ENCODE measurements at regions not wholly inside any gene's neighbourhood (a gene's known extent, or its start where the extent isn't known, plus 50 kb on each side); places are given as distances from the start of the nearest gene placed in this dataset.

- H3K27ac Mint-ChIP-seq, result no peak overlapping the region
- Histone ChIP-seq H4K20me1 (ENCODE audit: low read depth) (no peaks in the 10 kb centered on the region), H3K36me3 (no peaks in the 10 kb centered on the region), H3K9me3 (ENCODE audit: low read depth) (no peaks in the 10 kb centered on the region), H3F3A (ENCODE audit: low read depth) (no peaks in the 10 kb centered on the region), H3K4me1 (no peaks in the 10 kb centered on the region), H2AFZ (replicated peaks) (no peak overlapping the region), H3K27me3 (no peaks in the 10 kb centered on the region), H3K4me2 (no peak overlapping the region), H3K9ac (no peak overlapping the region), H3K79me2 (ENCODE audit: low read depth) (no peaks in the 10 kb centered on the region), H3K4me3 (no peak overlapping the region), H3K27ac (no peak overlapping the region)
- H3K9me3 Mint-ChIP-seq, result no peaks in the 10 kb centered on the region
- H3K4me3 Mint-ChIP-seq, result no peak overlapping the region
- H3K27me3 Mint-ChIP-seq (ENCODE audit: insufficient read depth, low read depth), result peaks cover 2% of the 10 kb centered on the region
- H3K36me3 Mint-ChIP-seq, result no peaks in the 10 kb centered on the region
- peaks cover 5% of the 10 kb centered on the region for H3K4me1 Mint-ChIP-seq
- TF ChIP-seq CTCF (IDR thresholded peaks at IDR 0.05), result no peak
- TF ChIP-seq EZH2phosphoT487 (IDR thresholded peaks at IDR 0.05), result no peak
- no peak for TF ChIP-seq EZH2 (IDR thresholded peaks at IDR 0.05)
- DNase-seq (ENCODE audit: low spot score), result no peak
Observed at GRCh38 chr12:43118881-43119280, 433.1 kb downstream of the ADAMTS20 start.

GRCh38 chr12:43118234-43118633, 433.8 kb downstream of the ADAMTS20 start:
- Histone ChIP-seq H3K36me3 (no peaks in the 10 kb centered on the region), H3K9ac (no peak overlapping the region), H3K79me2 (ENCODE audit: low read depth) (no peaks in the 10 kb centered on the region), H4K20me1 (ENCODE audit: low read depth) (no peaks in the 10 kb centered on the region), H2AFZ (replicated peaks) (no peak overlapping the region), H3K4me2 (no peak overlapping the region), H3K4me1 (no peaks in the 10 kb centered on the region), H3K27me3 (no peaks in the 10 kb centered on the region), H3F3A (ENCODE audit: low read depth) (no peaks in the 10 kb centered on the region), H3K4me3 (no peak overlapping the region), H3K27ac (no peak overlapping the region), H3K9me3 (ENCODE audit: low read depth) (no peaks in the 10 kb centered on the region)
- Mint-ChIP-seq H3K4me3 (no peak overlapping the region), H3K36me3 (no peaks in the 10 kb centered on the region), H3K27ac (no peak overlapping the region), H3K9me3 (no peaks in the 10 kb centered on the region), H3K27me3 (ENCODE audit: insufficient read depth, low read depth) (peaks cover 2% of the 10 kb centered on the region), H3K4me1 (peaks cover 5% of the 10 kb centered on the region)
- DNase-seq (ENCODE audit: low spot score), result no peak
- TF ChIP-seq CTCF (IDR thresholded peaks at IDR 0.05), result no peak
- TF ChIP-seq EZH2phosphoT487 (IDR thresholded peaks at IDR 0.05), result no peak
- TF ChIP-seq EZH2 (IDR thresholded peaks at IDR 0.05), result no peak

- H2AFZ ChIP-seq (replicated peaks), result no peak overlapping the region
- Mint-ChIP-seq H3K9me3 (no peaks in the 10 kb centered on the region), H3K36me3 (no peaks in the 10 kb centered on the region), H3K27ac (no peak overlapping the region), H3K4me3 (no peak overlapping the region), H3K4me1 (peaks cover 5% of the 10 kb centered on the region), H3K27me3 (ENCODE audit: insufficient read depth, low read depth) (peaks cover 2% of the 10 kb centered on the region)
- H3K4me3 ChIP-seq, result no peak overlapping the region
- no peaks in the 10 kb centered on the region for H3K79me2 ChIP-seq (ENCODE audit: low read depth)
- H3F3A ChIP-seq (ENCODE audit: low read depth), result no peaks in the 10 kb centered on the region
- H3K4me1 ChIP-seq, result no peaks in the 10 kb centered on the region
- H3K9me3 ChIP-seq (ENCODE audit: low read depth), result no peaks in the 10 kb centered on the region
- no peak overlapping the region for H3K4me2 ChIP-seq
- no peaks in the 10 kb centered on the region for H3K27me3 ChIP-seq
- H3K36me3 ChIP-seq, result no peaks in the 10 kb centered on the region
- no peak overlapping the region for H3K27ac ChIP-seq
- H4K20me1 ChIP-seq (ENCODE audit: low read depth), result no peaks in the 10 kb centered on the region
- H3K9ac ChIP-seq, result no peak overlapping the region
- TF ChIP-seq CTCF (IDR thresholded peaks at IDR 0.05), result no peak
- no peak for TF ChIP-seq EZH2 (IDR thresholded peaks at IDR 0.05)
- TF ChIP-seq EZH2phosphoT487 (IDR thresholded peaks at IDR 0.05), result no peak
- no peak for DNase-seq (ENCODE audit: low spot score)
Observed at GRCh38 chr12:43117226-43117930, 434.6 kb downstream of the ADAMTS20 start.
